HepG2 (cell line): ENCODE measurements at regions not wholly inside any gene's neighbourhood (a gene's known extent, or its start where the extent isn't known, plus 50 kb on each side); places are given as distances from the start of the nearest gene placed in this dataset.

ENCODE experiments used
- BRD4 ChIP-seq: sonication (generic); formaldehyde crosslinking; IDR thresholded peaks from 2 replicates; pipeline ENCODE4 v1.4.0; 2020; ENCODE audit warnings: missing genetic modification reagents
- FOXK2 ChIP-seq: fragments of 450-650 bp; IDR thresholded peaks from 2 replicates; pipeline ENCODE4 v1.6.1; 2016
- GATAD1 ChIP-seq: IDR thresholded peaks from 2 replicates; pipeline ENCODE4 v1.6.1; 2016; ENCODE audit warnings: missing genetic modification reagents, missing compliant biosample characterization
- GPBP1L1 ChIP-seq: sonication (generic); formaldehyde crosslinking; IDR thresholded peaks from 2 replicates; pipeline ENCODE4 v1.5.0; 2020; ENCODE audit warnings: mild to moderate bottlenecking, missing genetic modification reagents
- HINFP ChIP-seq: sonication (generic); formaldehyde crosslinking; IDR thresholded peaks from 2 replicates; pipeline ENCODE4 v1.4.0; 2020; ENCODE audit warnings: low read depth, mild to moderate bottlenecking, missing genetic modification reagents
- IKZF4 ChIP-seq: sonication (generic); formaldehyde crosslinking; IDR thresholded peaks from 2 replicates; pipeline ENCODE4 v1.5.1; 2020; ENCODE audit warnings: borderline replicate concordance, mild to moderate bottlenecking, low read depth, missing genetic modification reagents; ENCODE audit errors: not compliant biosample characterization
- IRX3 ChIP-seq: sonication (generic); formaldehyde crosslinking; IDR thresholded peaks from 2 replicates; pipeline ENCODE4 v1.8.1; 2023; ENCODE audit warnings: mild to moderate bottlenecking, low read depth, missing genetic modification reagents, borderline replicate concordance
- JUN ChIP-seq: sonication (generic); formaldehyde crosslinking; IDR thresholded peaks from 2 replicates; pipeline ENCODE4 v1.4.0; 2020; ENCODE audit warnings: mild to moderate bottlenecking, missing genetic modification reagents
- RELA ChIP-seq: sonication (generic); formaldehyde crosslinking; IDR thresholded peaks from 2 replicates; pipeline ENCODE4 v1.4.0; 2020; ENCODE audit warnings: missing genetic modification reagents
- SMC3 ChIP-seq: IDR thresholded peaks from 2 replicates; pipeline ENCODE4 v1.6.1; 2011; ENCODE audit warnings: low read length, improper control_type of control experiment
- SOX5 ChIP-seq: IDR thresholded peaks from 2 replicates; pipeline ENCODE4 v1.6.1; 2016; ENCODE audit warnings: borderline replicate concordance
- TARDBP ChIP-seq: sonication (generic); formaldehyde crosslinking; IDR thresholded peaks from 2 replicates; pipeline ENCODE4 v1.8.0; 2022; ENCODE audit warnings: mild to moderate bottlenecking, missing genetic modification reagents
- TFE3 ChIP-seq: IDR thresholded peaks from 2 replicates; pipeline ENCODE4 v1.6.1; 2016
- ZBTB37 ChIP-seq: sonication (generic); formaldehyde crosslinking; IDR thresholded peaks from 2 replicates; pipeline ENCODE4 v1.4.0; 2020; ENCODE audit warnings: mild to moderate bottlenecking, missing genetic modification reagents
- ZBTB42 ChIP-seq: sonication (generic); formaldehyde crosslinking; IDR thresholded peaks from 2 replicates; pipeline ENCODE4 v1.5.0; 2020; ENCODE audit warnings: mild to moderate bottlenecking, missing genetic modification reagents
- ZFP41 ChIP-seq: sonication (generic); formaldehyde crosslinking; IDR thresholded peaks from 2 replicates; pipeline ENCODE4 v1.4.0; 2020; ENCODE audit warnings: mild to moderate bottlenecking, missing genetic modification reagents, borderline replicate concordance
- ZNF224 ChIP-seq: sonication (generic); formaldehyde crosslinking; IDR thresholded peaks from 2 replicates; pipeline ENCODE4 v1.5.0; 2020; ENCODE audit warnings: mild to moderate bottlenecking, missing genetic modification reagents
- ZNF691 ChIP-seq: sonication (generic); formaldehyde crosslinking; IDR thresholded peaks from 2 replicates; pipeline ENCODE4 v1.4.0; 2020; ENCODE audit warnings: missing genetic modification reagents, low read depth, mild to moderate bottlenecking, borderline replicate concordance
- TF ChIP-seq, protein P1 (sequence below): sonication (generic); formaldehyde crosslinking; IDR thresholded peaks from 2 replicates; pipeline ENCODE4 v1.5.0; 2020; ENCODE audit warnings: missing genetic modification reagents
- TF ChIP-seq, protein P2 (sequence below), 2 experiments: sonication (generic) in 1 of 2; formaldehyde crosslinking in 1 of 2; IDR thresholded peaks; 2 replicates each; pipeline versions ENCODE4 v1.4.0 to v1.6.1; 2018 to 2020; ENCODE audit warnings: missing genetic modification reagents in 2 of 2, borderline replicate concordance in 1 of 2, low read depth in 1 of 2, mild to moderate bottlenecking in 1 of 2, missing biosample characterization in 1 of 2

GRCh38 chr11:43576803-43577521 lies 103.6 kb upstream of the HSD17B12 start (continued):
- TF ChIP-seq GPBP1L1 (CRISPR knock-in tag) (no peak), ZBTB37 (no peak), IRX3 (CRISPR knock-in tag) (no peak), SOX5 (CRISPR knock-in tag) (no peak), GATAD1 (CRISPR knock-in tag) (no peak), TARDBP (no peak), ZNF691 (CRISPR knock-in tag) (no peak), ZNF224 (CRISPR knock-in tag) (no peak), ZBTB42 (CRISPR knock-in tag) (no peak), SMC3 (no peak), HINFP (no peak), JUN (no peak), TFE3 (CRISPR knock-in tag) (0 out of 2 replicates have a peak, but pooled peaks have one; percentile 16), RELA (CRISPR knock-in tag) (no peak), ZFP41 (CRISPR knock-in tag) (no peak), IKZF4 (no peak), BRD4 (CRISPR knock-in tag) (no peak), FOXK2 (no peak)
- TF ChIP-seq, protein P1, sequence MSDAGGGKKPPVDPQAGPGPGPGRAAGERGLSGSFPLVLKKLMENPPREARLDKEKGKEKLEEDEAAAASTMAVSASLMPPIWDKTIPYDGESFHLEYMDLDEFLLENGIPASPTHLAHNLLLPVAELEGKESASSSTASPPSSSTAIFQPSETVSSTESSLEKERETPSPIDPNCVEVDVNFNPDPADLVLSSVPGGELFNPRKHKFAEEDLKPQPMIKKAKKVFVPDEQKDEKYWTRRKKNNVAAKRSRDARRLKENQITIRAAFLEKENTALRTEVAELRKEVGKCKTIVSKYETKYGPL (CRISPR knock-in tag): 0 out of 2 replicates have a peak, but pooled peaks have one; percentile 58
- TF ChIP-seq, protein P2, sequence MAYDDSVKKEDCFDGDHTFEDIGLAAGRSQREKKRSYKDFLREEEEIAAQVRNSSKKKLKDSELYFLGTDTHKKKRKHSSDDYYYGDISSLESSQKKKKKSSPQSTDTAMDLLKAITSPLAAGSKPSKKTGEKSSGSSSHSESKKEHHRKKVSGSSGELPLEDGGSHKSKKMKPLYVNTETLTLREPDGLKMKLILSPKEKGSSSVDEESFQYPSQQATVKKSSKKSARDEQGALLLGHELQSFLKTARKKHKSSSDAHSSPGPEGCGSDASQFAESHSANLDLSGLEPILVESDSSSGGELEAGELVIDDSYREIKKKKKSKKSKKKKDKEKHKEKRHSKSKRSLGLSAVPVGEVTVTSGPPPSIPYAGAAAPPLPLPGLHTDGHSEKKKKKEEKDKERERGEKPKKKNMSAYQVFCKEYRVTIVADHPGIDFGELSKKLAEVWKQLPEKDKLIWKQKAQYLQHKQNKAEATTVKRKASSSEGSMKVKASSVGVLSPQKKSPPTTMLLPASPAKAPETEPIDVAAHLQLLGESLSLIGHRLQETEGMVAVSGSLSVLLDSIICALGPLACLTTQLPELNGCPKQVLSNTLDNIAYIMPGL (CRISPR knock-in tag; IDR thresholded peaks at IDR 0.05; ENCODE audit: borderline replicate concordance in 1 of 2, low read depth in 1 of 2): no peak
